ENCODE measurements at regions not wholly inside any gene's neighbourhood (a gene's known extent, or its start where the extent isn't known, plus 50 kb on each side); places are given as distances from the start of the nearest gene placed in this dataset.

DNA sequence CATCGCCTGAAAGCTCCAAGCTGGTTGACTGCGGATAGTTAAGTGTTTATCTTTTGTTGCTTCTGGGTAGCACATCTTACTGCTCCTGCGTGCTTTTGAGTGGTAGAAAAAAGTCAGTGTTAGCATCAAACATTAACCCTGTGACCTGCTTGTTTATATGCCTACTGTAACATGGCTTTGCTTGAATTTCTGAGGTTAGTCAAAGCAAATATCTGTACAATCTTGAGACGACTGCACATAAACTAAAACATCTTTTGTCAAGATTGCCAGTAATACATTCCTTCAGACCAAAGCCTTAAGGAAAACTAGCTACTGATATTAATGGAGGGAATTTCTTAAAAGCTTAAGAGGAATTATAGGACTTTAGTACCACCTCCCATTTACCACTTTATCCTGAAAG is 163.7 kb downstream of the BAMBI start:
- TF ChIP-seq ATF3 (IDR thresholded peaks at IDR 0.05) (no peak), ATF3 (CRISPR knock-in tag; conservative IDR thresholded peaks at IDR 0.05) (no peak), ZNF644 (tag; IDR thresholded peaks at IDR 0.05; ENCODE audit: low read depth) (no peak), NBN (IDR thresholded peaks at IDR 0.05; ENCODE audit: low read depth) (no peak)
- TF ChIP-seq, protein P1, sequence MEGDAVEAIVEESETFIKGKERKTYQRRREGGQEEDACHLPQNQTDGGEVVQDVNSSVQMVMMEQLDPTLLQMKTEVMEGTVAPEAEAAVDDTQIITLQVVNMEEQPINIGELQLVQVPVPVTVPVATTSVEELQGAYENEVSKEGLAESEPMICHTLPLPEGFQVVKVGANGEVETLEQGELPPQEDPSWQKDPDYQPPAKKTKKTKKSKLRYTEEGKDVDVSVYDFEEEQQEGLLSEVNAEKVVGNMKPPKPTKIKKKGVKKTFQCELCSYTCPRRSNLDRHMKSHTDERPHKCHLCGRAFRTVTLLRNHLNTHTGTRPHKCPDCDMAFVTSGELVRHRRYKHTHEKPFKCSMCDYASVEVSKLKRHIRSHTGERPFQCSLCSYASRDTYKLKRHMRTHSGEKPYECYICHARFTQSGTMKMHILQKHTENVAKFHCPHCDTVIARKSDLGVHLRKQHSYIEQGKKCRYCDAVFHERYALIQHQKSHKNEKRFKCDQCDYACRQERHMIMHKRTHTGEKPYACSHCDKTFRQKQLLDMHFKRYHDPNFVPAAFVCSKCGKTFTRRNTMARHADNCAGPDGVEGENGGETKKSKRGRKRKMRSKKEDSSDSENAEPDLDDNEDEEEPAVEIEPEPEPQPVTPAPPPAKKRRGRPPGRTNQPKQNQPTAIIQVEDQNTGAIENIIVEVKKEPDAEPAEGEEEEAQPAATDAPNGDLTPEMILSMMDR (IDR thresholded peaks at IDR 0.05 in 2 of 3, conservative IDR thresholded peaks at IDR 0.05 in 1 of 3; ENCODE audit: insufficient read depth in 2 of 3, low read depth in 1 of 3, low read length in 3 of 3): no peak
- TF ChIP-seq, protein P2, sequence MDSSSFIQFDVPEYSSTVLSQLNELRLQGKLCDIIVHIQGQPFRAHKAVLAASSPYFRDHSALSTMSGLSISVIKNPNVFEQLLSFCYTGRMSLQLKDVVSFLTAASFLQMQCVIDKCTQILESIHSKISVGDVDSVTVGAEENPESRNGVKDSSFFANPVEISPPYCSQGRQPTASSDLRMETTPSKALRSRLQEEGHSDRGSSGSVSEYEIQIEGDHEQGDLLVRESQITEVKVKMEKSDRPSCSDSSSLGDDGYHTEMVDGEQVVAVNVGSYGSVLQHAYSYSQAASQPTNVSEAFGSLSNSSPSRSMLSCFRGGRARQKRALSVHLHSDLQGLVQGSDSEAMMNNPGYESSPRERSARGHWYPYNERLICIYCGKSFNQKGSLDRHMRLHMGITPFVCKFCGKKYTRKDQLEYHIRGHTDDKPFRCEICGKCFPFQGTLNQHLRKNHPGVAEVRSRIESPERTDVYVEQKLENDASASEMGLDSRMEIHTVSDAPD (CRISPR knock-in tag; IDR thresholded peaks at IDR 0.05): no peak
